ENCODE measurements at regions not wholly inside any gene's neighbourhood (a gene's known extent, or its start where the extent isn't known, plus 50 kb on each side); places are given as distances from the start of the nearest gene placed in this dataset.

- Histone ChIP-seq H4K20me1 (no peaks in the 10 kb centered on the region), H3K36me3 (peaks cover 0 to 5% (median 0%) of the 10 kb centered on the region in 11 experiments; a peak in 1 of 22 replicates), H3K4me3 (no peak overlapping the region), H3K4me2 (no peak overlapping the region), H3K4me1 (no peaks in the 10 kb centered on the region), H3K9ac (no peak overlapping the region), H3K27ac (no peak overlapping the region), H3K27me3 (no peaks in the 10 kb centered on the region), H3K9me3 (replicated peaks in 1 of 11) (peaks cover 22 to 40% (median 33%) of the 10 kb centered on the region in 11 experiments)
- TF ChIP-seq Cebpa-rat (IDR thresholded peaks at IDR 0.05): no peak
These were observed 191.8 kb upstream of the RAB4A start for GRCh38 chr1:229079016-229079595.

- Histone ChIP-seq H3K27me3 (no peaks in the 10 kb centered on the region), H4K20me1 (no peaks in the 10 kb centered on the region), H3K4me3 (no peak overlapping the region), H3K36me3 (peaks cover 0 to 5% (median 0%) of the 10 kb centered on the region in 11 experiments; a peak in 1 of 22 replicates), H3K4me1 (no peaks in the 10 kb centered on the region), H3K9me3 (replicated peaks in 1 of 11) (peaks cover 22 to 40% (median 33%) of the 10 kb centered on the region in 11 experiments), H3K4me2 (no peak overlapping the region), H3K9ac (no peak overlapping the region), H3K27ac (no peak overlapping the region)
- TF ChIP-seq Cebpa-rat (IDR thresholded peaks at IDR 0.05): no peak
These were observed 190.6 kb upstream of the RAB4A start for GRCh38 chr1:229080361-229080760.

- Histone ChIP-seq H3K9me3 (replicated peaks in 1 of 11) (peaks cover 22 to 38% (median 33%) of the 10 kb centered on the region in 11 experiments), H3K4me2 (no peak overlapping the region), H3K27me3 (no peaks in the 10 kb centered on the region), H4K20me1 (no peaks in the 10 kb centered on the region), H3K4me3 (no peak overlapping the region), H3K9ac (no peak overlapping the region), H3K27ac (no peak overlapping the region), H3K36me3 (peaks cover 0 to 5% (median 0%) of the 10 kb centered on the region in 11 experiments; a peak in 1 of 22 replicates), H3K4me1 (peaks cover 0 to 15% (median 0%) of the 10 kb centered on the region in 10 experiments; a peak in 4 of 20 replicates)
- TF ChIP-seq Cebpa-rat (IDR thresholded peaks at IDR 0.05): no peak
These were observed 185.6 kb upstream of the RAB4A start for GRCh38 chr1:229085291-229085690.

GRCh38 chr1:229086091-229086490 lies 184.8 kb upstream of the RAB4A start:
- H3K27ac ChIP-seq: no peak overlapping the region
- H3K4me3 ChIP-seq: no peak overlapping the region
- 0 out of 22 replicates have a peak overlapping the region, but pooled peaks of 1 of the 11 experiments have one; percentile 47 for H3K4me2 ChIP-seq
- no peaks in the 10 kb centered on the region for H3K27me3 ChIP-seq
- H3K9ac ChIP-seq: no peak overlapping the region
- peaks cover 0 to 15% (median 0%) of the 10 kb centered on the region in 10 experiments; a peak in 4 of 20 replicates for H3K4me1 ChIP-seq
- H4K20me1 ChIP-seq: no peaks in the 10 kb centered on the region
- no peak for TF ChIP-seq Cebpa-rat (IDR thresholded peaks at IDR 0.05)
- H3K36me3 ChIP-seq: peaks cover 0 to 5% (median 0%) of the 10 kb centered on the region in 11 experiments; a peak in 1 of 22 replicates
- H3K9me3 ChIP-seq (replicated peaks in 1 of 11): peaks cover 22 to 31% (median 29%) of the 10 kb centered on the region in 11 experiments

- no peak overlapping the region for H3K9ac ChIP-seq
- H3K4me1 ChIP-seq: peaks cover 0 to 15% (median 3%) of the 10 kb centered on the region in 10 experiments; a peak in 10 of 20 replicates
- H3K4me3 ChIP-seq: no peak overlapping the region
- no peaks in the 10 kb centered on the region for H4K20me1 ChIP-seq
- peaks cover 22 to 26% (median 23%) of the 10 kb centered on the region in 11 experiments for H3K9me3 ChIP-seq (replicated peaks in 1 of 11)
- 0 out of 22 replicates have a peak, but pooled peaks of 2 of the 11 experiments have one; percentile 12 to 21 for TF ChIP-seq Cebpa-rat (IDR thresholded peaks at IDR 0.05)
- H3K27ac ChIP-seq: no peak overlapping the region
- H3K27me3 ChIP-seq: no peaks in the 10 kb centered on the region
- H3K4me2 ChIP-seq: peak overlapping the region in 2 of 11 experiments; percentile 39 to 47; a peak in 4 of 22 replicates
- peaks cover 0 to 5% (median 0%) of the 10 kb centered on the region in 11 experiments; a peak in 1 of 22 replicates for H3K36me3 ChIP-seq
These were observed 184.2 kb upstream of the RAB4A start for GRCh38 chr1:229086686-229087085.

- no peaks in the 10 kb centered on the region for H3K27me3 ChIP-seq
- TF ChIP-seq Cebpa-rat (IDR thresholded peaks at IDR 0.05): no peak
- H4K20me1 ChIP-seq: no peaks in the 10 kb centered on the region
These were observed 183.6 kb upstream of the RAB4A start for GRCh38 chr1:229087339-229087738.

GRCh38 chr1:229087906-229088305 lies 183.0 kb upstream of the RAB4A start:
- peaks cover 6 to 24% (median 14%) of the 10 kb centered on the region in 10 experiments; a peak in 17 of 20 replicates for H3K4me1 ChIP-seq
- no peaks in the 10 kb centered on the region for H3K36me3 ChIP-seq
- TF ChIP-seq Cebpa-rat (IDR thresholded peaks at IDR 0.05): no peak
- H3K27me3 ChIP-seq: no peaks in the 10 kb centered on the region
- no peak overlapping the region for H3K9ac ChIP-seq
- H3K4me2 ChIP-seq: no peak overlapping the region
- H3K9me3 ChIP-seq (replicated peaks in 1 of 11): peaks cover 10 to 14% (median 11%) of the 10 kb centered on the region in 11 experiments
- H3K27ac ChIP-seq: no peak overlapping the region
- H3K4me3 ChIP-seq: no peak overlapping the region
- H4K20me1 ChIP-seq: no peaks in the 10 kb centered on the region

More at GRCh38 chr1:229087339-229087738, 183.6 kb upstream of the RAB4A start:
- Histone ChIP-seq H3K9me3 (replicated peaks in 1 of 11) (peaks cover 16 to 19% (median 17%) of the 10 kb centered on the region in 11 experiments), H3K27ac (no peak overlapping the region), H3K9ac (no peak overlapping the region), H3K4me2 (peak overlapping the region in 1 of 11 experiments; percentile 23; a peak in 2 of 22 replicates), H3K4me1 (peaks cover under 1 to 18% (median 9%) of the 10 kb centered on the region in 10 experiments; a peak in 17 of 20 replicates), H3K4me3 (no peak overlapping the region), H3K36me3 (no peaks in the 10 kb centered on the region)

GRCh38 chr1:229088711-229089110 lies 182.2 kb upstream of the RAB4A start:
- H3K27ac ChIP-seq: no peak overlapping the region
- TF ChIP-seq Cebpa-rat (IDR thresholded peaks at IDR 0.05): no peak
- H3K27me3 ChIP-seq: no peaks in the 10 kb centered on the region
- H3K36me3 ChIP-seq: no peaks in the 10 kb centered on the region
- H3K4me2 ChIP-seq: no peak overlapping the region
- no peak overlapping the region for H3K9ac ChIP-seq
- no peak overlapping the region for H3K4me3 ChIP-seq
- H4K20me1 ChIP-seq: no peaks in the 10 kb centered on the region
- H3K4me1 ChIP-seq: peaks cover 8 to 26% (median 20%) of the 10 kb centered on the region in 10 experiments; a peak in 17 of 20 replicates
- H3K9me3 ChIP-seq (replicated peaks in 1 of 11): peaks cover 2 to 6% (median 3%) of the 10 kb centered on the region in 11 experiments; a peak in 21 of 22 replicates

GRCh38 chr1:229089586-229090208 lies 181.2 kb upstream of the RAB4A start:
- Histone ChIP-seq H3K27ac (no peak overlapping the region), H3K4me1 (peaks cover 8 to 26% (median 20%) of the 10 kb centered on the region in 10 experiments; a peak in 17 of 20 replicates), H3K27me3 (no peaks in the 10 kb centered on the region), H3K4me2 (peak overlapping the region in 1 of 11 experiments; percentile 7; a peak in 1 of 22 replicates), H4K20me1 (no peaks in the 10 kb centered on the region), H3K9me3 (replicated peaks in 1 of 11) (no peaks in the 10 kb centered on the region), H3K9ac (no peak overlapping the region), H3K4me3 (no peak overlapping the region), H3K36me3 (no peaks in the 10 kb centered on the region)
- TF ChIP-seq Cebpa-rat (IDR thresholded peaks at IDR 0.05): no peak
